ENCODE measurements at regions not wholly inside any gene's neighbourhood (a gene's known extent, or its start where the extent isn't known, plus 50 kb on each side); places are given as distances from the start of the nearest gene placed in this dataset.
"Not testable (repeated sequence)": the region's sequence is repeated elsewhere in the genome, so short reads cannot be mapped to it uniquely, and the experiment has no call there.

DNA sequence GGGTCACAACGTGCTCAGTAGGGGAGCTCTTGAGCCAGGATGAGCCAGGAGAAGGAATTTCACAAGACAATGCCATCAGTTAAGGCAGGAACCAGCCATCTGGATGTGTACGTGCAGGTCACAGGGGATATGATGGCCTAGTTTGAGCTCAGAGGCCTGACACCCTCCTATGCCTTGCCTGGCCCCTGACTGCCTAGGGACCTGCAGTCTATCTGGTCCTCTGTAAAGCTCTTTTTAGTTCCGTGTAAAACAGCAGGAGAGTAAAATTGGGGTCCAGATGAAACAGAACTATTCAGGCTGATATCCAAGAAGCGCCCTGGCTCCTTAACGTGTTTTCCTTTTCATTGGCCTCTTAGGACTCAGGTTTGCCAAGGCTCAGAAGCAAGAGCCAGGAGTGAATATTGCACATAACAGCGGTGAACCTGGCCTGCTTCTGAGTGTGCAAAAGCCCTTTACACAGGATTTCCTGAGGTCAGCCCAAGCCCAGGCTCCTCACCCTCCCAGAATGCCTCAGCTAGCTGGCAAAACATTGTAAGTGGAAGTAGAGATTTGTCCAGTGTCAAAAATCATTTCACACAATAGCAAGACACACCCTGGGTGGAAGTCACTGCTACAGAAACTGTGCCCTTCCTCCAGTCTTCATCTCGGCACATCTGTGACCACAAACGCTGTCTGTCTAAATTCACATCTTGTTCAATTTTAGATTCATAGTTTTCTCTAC lies 777.2 kb downstream of the UQCRFS1 start:
- ATAC-seq (peak in 1 of 2 donors; percentile 33), DNase-seq (peak; percentile 32)
- intact Hi-C loops (cut with DNase I) = no loop called here

DNA sequence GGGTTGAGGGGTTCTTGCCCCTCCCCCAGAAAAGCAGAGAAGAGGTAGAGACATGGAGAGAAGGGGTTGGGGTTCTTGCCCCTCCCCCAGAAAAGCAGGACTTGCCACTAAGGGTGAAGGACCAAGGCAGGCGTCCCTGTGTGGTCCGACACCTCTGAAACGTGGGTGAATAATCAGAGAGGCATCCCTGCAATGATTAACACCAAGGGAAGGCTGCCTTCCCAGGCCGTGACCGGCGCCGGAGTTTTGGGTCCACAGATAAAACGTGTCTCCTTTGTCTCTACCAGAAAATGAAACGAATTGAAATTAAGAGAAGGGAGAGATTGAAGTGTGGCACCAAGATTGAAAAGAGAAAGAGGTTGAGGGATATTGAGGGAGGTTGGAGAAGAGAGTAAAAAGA lies 778.2 kb downstream of the UQCRFS1 start:
- DNase-seq; ATAC-seq; intact Hi-C loops (cut with DNase I): not testable (repeated sequence)

DNA sequence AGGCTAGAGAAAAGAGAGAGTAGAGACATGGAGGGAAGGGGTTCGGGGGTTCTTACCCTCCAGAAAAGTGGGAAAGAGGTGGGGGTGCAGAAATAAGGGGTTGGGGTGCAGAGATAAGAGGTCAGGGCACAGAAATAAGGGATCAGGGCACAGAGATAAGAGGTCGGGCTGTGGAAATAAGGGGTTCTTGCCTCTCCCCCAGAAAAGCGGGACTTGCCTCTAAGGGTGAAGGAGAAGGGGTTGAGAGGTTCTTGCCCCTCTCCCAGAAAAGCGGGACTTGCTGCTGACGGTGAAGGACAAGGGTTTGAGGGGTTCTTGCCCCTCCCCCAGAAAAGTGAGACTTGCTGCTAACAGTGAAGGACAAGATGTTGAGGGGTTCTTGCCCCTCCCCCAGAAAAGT lies 778.6 kb downstream of the UQCRFS1 start:
- intact Hi-C loops (cut with DNase I); DNase-seq; ATAC-seq: not testable (repeated sequence)

DNA sequence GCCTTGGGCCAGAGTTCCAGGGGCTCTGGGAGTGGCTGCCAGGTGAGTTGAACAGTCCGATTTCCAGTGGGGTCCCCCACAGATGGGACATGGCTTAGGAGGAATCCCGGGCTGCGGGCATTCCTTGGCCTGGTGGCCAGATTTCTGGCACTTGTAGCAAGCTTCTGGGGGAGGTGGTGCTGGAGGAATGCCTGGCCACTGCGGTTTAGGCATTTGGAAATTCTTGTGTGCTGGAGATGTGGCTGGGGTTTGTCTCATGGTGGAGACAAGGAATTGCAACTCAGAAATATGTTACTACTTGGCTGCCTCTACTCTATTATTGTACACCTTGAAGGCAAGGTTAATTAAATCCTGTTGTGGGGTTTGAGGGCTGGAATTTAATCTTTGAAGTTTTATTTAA lies 779.8 kb downstream of the UQCRFS1 start:
- DNase-seq, ATAC-seq: not testable (repeated sequence)

DNA sequence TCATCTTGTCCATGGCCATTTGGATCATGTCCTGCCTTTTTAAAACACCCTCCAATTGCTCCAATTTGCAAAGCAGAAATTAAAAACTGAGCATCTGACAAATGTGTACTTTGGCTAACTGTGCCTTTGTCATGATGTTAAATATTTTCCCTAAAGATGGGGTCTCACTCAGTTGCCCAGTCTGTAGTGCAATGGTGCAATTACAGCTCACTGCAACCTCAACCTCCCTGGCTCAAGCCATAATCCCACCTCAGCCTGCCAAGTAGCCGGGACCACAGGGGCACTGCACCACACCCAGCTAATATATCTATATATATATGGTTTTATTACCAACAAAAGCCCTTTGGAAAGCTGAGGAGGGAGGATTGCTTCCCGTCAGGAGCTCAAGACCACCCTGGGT lies 782.7 kb downstream of the UQCRFS1 start:
- intact Hi-C loops (cut with DNase I) = no loop called here
- no peak for DNase-seq
- no peak for ATAC-seq

More for the DNA sequence above, 779.8 kb downstream of the UQCRFS1 start:
- intact Hi-C loops (cut with DNase I) = not testable (repeated sequence)

DNA sequence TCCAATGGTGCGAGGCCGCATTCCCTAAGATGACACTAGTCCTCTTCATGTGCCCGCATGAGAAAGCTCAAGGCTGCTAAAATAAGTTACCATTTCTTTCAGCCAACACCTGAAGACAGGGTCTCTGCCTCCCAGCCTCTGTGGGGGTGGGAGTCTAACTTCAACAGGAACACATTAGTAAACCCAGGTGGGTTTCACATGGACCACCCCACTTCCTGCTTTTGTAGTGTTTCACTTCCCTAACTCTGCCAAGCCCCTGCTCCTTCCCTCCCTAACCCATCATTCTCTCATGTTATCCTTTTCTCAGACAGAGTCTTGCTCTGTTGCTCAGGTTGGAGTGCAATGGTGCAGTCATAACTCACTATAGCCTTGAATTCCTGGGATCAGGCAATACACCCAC lies 783.6 kb downstream of the UQCRFS1 start:
- ATAC-seq (no peak), DNase-seq (no peak)
- intact Hi-C loops (cut with DNase I) = no loop called here

DNA sequence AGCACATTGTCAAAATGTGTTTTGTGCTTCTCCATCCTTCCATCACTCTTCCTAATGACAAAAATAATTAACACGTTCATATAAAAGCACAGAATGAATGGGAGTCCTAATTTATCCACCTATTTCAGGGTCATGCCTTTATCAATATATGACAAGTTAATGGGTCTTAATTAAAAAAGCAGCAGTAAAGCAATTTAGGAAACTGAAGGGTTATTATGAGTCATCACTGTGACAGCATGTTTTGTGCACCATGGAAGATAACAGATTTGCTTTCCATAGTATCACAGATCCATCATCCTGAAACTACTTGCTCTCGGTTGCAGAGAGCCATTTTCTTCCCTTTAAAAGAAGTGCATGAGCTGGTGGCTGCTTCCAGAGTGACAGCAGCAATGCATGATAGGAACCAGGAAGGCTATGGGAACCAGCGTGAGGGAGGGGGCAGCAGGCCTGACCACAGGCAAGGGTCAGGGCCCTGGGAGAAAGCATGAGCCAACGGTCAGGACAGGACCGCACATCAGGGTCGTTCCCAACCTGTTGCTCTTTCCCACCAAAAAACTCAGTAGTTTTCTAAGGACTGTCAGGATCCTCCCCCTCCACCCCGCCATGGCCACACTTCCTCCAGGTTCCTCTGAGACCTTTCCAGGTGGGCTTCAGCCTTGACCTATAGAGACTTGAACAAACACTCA lies 784.1 kb downstream of the UQCRFS1 start:
- ATAC-seq (no peak), DNase-seq (no peak)
- intact Hi-C loops (cut with DNase I) = no loop called here

DNA sequence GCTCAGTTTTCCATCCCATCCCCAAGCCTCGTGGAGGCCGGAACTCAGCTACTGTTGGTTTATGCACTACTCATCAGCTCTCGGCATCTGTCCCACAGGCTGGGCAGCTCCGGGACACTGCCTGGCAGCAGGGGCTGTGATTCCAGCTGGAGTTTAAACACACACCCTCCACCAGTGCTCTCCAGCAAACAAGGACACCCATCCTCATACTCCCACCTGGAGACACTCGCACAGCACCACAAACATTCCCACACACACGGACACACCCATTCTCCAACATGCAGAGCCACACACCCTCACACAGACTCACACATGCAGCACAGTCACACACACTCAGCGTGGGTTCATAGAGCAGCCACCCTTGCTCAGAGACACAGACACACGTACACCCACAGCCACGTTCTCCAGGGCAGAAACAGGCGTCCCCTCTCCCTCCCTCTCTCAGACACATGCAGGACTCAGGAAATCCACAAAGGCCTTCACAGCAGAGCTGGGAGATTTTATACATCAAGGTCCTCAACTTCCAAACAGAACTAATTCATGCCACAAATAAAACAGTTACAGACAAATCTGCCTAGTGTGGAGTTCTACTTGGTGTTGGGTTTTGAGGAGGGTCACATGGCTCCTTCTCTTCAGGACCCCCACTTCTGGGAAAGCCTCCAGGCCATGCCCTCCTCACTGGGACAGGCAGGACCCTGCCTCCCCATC lies 785.4 kb downstream of the UQCRFS1 start:
- intact Hi-C loops (cut with DNase I) = no loop called here
- no peak for DNase-seq

DNA sequence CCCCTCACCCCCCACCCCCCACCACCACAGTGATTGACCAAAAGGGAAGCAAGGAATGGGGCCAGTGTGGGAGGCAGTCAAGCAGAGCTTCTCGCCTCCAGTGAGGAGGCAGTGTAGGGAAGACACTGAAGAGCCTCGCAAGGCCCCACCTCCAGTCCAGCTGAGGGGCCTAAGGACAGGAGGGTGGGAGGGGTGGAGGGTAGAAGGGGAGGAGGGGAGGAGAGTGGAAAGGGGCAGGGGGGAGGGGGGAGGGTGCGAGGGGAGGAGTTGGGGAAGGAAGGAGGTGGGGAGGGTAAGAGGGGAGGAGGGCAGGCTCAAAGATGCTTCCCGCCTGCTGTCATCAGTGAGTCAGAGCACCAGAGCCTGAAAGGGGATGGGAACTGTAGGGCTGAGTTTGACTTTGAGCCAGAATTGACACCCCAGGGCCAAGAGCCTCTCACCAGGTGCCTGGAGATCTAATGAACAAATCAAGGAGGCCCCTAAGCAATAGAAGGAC lies 786.2 kb downstream of the UQCRFS1 start:
- DNase-seq (no peak), ATAC-seq (peak in 1 of 2 donors; percentile 54)
- intact Hi-C loops (cut with DNase I) = no loop called here

More for the DNA sequence above, 785.4 kb downstream of the UQCRFS1 start:
- ATAC-seq = no peak

DNA sequence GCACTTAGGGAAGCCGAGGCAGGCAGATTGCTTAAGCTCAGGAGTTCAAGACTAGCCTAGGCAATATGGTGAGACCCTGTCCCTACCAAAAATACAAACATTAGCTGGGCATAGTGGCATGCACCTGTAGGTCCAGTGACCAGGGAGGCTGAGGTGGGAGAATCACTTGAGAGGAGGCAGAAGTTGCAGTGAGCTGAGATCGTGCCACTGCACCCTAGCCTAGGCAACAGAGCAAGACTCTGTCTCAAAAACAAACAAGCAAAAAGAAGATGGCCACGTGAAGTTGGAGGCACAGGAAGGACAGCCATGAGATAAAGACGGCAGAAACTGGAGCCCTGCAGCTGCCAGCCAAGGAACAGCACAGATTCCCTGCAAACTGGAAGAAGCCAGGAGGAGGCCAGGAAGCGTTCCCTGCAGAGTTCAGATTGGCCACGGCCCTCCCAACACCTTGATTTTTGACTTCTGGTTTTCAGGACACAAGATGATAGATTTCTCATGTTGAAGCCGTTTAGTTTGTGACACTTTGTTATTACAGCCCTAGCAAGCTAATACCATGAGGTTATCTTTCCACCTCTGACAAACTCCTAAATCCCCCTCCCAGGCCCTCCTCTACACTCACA lies 786.7 kb downstream of the UQCRFS1 start:
- ATAC-seq (no peak), DNase-seq (no peak)
- intact Hi-C loops (cut with DNase I) = no loop called here

DNA sequence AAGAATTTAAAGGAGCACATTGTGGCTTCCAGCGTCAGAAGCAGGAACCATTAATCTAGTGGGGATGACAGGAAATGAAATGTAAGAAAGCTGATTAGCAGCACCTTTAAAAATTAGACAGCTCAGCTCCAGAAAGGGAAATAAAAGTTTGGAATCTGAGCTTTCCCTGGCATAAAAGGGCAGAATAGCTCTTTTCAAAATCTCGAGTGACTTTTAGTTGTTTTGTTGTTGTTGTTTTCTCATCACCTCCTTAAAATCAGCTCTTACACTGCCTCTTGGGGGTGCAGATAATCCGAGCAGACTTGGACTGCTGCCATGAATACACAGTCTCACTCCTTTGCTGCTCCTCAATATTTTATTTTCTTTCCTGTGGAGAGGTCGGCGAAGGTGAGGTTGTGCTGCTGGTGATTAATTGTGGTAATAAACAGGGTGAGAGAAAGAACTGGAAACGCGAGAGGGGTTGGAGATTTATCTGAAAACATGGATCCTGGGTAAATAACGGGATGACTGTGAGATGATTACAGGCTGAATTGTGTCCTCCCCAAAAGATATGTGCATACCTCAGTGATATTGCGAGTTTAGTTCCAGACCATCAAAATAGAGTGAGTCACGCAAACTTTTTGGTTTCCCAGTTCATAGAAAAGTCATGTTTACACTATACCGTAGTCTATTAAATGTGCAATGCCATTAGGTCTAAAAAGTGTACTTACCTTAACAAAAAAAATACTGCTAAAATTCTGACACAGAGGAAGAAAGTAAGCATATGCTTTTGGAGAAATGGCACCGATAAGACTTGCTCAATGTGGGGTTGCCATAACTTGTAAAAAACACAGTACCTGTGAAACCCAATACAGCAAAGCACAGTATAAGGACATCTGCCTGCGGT lies 787.7 kb downstream of the UQCRFS1 start:
- intact Hi-C loops (cut with DNase I) = no loop called here
- ATAC-seq (peak in 1 of 2 donors; percentile 88), DNase-seq (no peak)

DNA sequence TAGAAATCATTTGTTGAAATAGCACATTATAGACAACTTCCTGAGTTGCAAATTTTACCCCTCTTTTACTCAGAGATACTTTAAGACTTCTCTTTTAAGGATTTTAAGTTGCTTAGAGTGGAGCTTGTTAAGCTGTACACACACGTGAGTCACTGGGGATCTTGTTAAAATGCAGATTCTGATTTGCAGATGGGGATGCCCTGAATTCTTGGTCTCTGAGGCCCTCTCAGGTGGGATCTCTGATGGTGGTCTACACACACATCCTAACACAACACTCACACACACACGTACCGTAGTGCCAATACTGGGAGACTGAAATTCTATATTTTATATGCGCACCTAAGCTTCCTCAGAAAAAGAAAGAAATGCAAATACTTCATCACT lies 788.3 kb downstream of the UQCRFS1 start:
- intact Hi-C loops (cut with DNase I) = no loop called here
- ATAC-seq = no peak
- no peak for DNase-seq

DNA sequence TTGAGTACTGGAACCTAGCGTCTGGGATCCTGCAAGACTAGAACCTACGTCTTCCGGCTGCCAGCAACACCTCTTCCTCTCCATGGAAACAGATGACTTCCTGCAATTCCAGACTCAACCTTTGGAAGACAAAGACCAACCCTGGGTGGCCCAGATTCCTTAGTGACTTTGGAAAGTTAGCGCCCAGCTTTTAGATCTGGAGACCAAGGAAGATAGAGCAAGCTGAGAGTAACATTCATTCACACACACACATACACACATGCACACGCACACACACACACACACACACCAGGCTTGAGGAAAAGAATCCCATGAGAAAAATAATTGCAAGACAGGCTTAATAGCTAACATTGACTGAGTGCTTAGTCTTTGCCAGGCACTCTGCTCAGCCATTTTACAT lies 788.9 kb downstream of the UQCRFS1 start:
- intact Hi-C loops (cut with DNase I) = no loop called here
- ATAC-seq (no peak), DNase-seq (no peak)

DNA sequence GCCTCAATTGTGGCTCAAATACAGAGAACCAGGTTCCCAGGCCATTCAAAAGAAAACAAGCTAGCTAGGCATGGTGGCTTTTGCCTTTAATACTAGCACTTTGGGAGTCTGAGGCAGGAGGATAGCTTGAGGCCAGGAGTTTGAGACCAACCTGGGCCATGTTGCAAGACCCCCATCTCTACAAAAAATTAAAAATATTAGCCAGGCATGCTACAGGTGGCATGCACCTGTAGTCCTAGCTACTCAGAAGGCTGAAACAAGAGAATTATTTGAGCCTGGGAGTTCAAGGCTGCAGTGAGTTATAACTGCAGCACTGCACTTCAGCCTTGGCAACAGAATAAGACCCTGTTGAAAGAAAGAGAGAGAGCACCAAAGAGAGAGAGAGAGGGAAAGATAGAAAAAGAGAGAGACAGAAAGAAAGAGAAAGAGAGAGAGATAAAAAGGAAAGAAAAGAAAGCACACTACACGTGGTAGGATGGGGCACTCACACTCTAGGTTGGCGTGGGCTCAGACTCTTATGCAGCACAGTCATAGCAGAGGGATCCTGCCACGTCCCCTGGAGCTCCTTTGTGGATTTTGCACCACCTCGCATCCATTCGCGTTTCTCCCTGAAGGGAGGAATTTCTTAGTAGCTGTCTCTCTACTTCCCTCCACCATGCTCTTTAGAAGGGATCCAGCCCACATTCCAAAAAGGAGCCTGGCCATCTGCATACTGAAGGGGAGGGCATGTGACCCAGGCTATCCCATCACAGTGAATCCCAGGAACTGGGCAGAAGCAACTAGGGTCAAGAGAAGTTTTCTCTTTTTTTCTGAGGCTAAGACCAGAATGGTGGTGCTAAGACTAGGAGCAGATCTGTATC lies 789.9 kb downstream of the UQCRFS1 start:
- intact Hi-C loops (cut with DNase I) = no loop called here
- DNase-seq (no peak), ATAC-seq (no peak)

DNA sequence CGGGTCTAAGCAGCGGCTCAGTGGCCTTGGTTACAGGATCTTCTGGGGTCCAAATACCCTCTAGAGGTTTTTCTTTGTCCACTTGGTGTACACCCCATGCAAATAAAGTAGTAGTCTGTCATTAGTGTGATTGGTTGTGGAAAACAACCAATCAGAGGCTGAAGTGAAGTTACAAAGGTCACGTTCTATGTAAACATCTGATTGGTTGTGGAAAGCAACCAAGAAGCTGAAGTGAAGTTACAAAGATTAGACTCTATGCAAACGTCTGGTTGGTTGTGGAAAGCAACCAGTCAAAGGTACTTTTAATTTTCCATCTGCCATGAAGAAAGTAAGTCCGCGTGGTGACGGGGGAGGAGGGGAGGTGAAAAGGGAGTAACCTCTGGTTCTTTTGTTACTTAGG lies 790.9 kb downstream of the UQCRFS1 start:
- intact Hi-C loops (cut with DNase I) = no loop called here
- no peak for ATAC-seq

DNA sequence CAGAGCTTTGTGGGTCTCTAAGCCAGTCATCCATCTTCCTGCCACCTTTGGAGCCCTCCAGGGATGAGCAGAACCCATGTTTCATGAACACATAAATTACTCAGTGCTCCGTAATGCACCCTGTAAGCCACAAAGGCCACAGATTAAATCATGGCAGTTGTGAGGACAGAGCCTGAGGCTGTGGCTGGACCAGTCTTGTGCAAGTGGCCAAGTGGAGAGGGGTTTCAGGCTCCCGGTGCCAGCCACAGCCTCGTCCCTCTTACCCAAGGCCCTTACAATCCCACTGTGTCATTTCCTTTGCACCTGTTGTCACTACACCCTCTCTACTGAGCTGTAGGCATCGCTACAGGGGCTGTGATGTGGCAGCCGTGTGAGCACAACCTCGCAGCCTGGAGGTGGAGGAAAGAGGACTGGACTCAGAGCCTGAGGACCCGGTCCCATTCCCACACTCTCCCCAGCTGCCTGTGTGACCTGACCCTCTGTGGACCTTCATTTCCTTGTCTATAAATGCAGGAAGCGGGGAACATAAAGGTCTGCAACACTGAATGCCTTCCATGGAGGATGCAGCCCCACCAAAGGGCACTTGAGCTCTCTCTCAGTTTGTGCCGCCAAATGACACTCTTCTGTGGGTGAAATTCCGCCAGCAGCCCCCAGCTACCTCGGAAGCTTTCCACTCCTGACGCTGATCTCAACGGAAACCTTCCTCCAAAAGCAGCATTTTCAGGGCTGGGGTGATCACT lies 792.0 kb downstream of the UQCRFS1 start:
- ATAC-seq (no peak), DNase-seq (no peak)
- intact Hi-C loops (cut with DNase I) = no loop called here

More for the DNA sequence above, 790.9 kb downstream of the UQCRFS1 start:
- DNase-seq = no peak

DNA sequence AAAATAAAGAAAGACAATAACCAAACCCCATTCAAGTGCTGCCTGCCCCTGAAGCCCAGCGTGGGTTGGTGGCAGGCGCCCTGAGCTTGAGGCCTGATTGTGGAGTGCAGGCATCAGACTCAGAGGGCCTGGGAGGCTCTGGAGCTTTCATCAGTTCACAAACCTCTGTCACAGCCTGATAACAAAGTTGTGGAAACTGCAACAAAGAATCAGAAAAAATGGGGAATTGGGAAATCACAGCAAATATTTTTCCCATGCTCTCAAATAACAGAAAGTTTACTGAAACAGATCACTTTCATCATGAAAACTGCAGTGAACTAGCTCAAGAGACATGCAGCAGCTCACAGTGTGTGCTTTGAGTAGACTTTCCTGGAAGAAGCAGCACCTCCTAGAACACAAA lies 793.6 kb downstream of the UQCRFS1 start:
- ATAC-seq (peak in 1 of 2 donors; percentile 67), DNase-seq (no peak)
- intact Hi-C loops (cut with DNase I) = no loop called here
